ENCODE measurements at regions not wholly inside any gene's neighbourhood (a gene's known extent, or its start where the extent isn't known, plus 50 kb on each side); places are given as distances from the start of the nearest gene placed in this dataset.

- Histone ChIP-seq H3K79me2 (ENCODE audit: insufficient read depth) (no peaks in the 10 kb centered on the region), H3K9ac (no peak overlapping the region), H3K9me3 (ENCODE audit: low read depth) (no peaks in the 10 kb centered on the region), H2AFZ (peak overlapping the region; percentile 59; the same call in 1 of the 2 replicates), H3K4me2 (ENCODE audit: unreplicated experiment) (no peak overlapping the region), H3K27ac (no peak overlapping the region), H3K9me2 (ENCODE audit: insufficient read depth) (no peaks in the 10 kb centered on the region), H3F3A (ENCODE audit: insufficient read depth) (no peaks in the 10 kb centered on the region), H3K4me1 (ENCODE audit: insufficient read depth) (no peaks in the 10 kb centered on the region), H3K27me3 (replicated peaks; ENCODE audit: insufficient read depth) (no peaks in the 10 kb centered on the region), H3K4me3 (no peak overlapping the region), H4K20me1 (ENCODE audit: insufficient read depth) (no peaks in the 10 kb centered on the region), H3K36me3 (ENCODE audit: low read depth) (no peaks in the 10 kb centered on the region)
- in situ Hi-C loops (cut with MboI) = no loop called here
- 61 to 62% methylated on average over 4 of the region's 4 CpGs for WGBS, 2 experiments (ENCODE audit: low coverage in 1 of 2, low lambda C conversion rate in 2 of 2, missing lambda C conversion rate in 2 of 2)
- DNase-seq = no peak
- TF ChIP-seq EZH2 (IDR thresholded peaks at IDR 0.05; ENCODE audit: insufficient read depth, poor library complexity, severe bottlenecking) (no peak), EZH2phosphoT487 (IDR thresholded peaks at IDR 0.05; ENCODE audit: insufficient read depth, low read depth) (no peak)
These were observed 56.4 kb upstream of the PLAC8 start for GRCh38 chr4:83170952-83171399.
